Fibroblast of the conjunctiva (primary cell): ENCODE measurements at regions not wholly inside any gene's neighbourhood (a gene's known extent, or its start where the extent isn't known, plus 50 kb on each side); places are given as distances from the start of the nearest gene placed in this dataset.

Experiments used
- DNase-seq: peaks from one replicate; pipeline ENCODE4 v3.0.0-alpha.2; 2010; ENCODE audit warnings: low read depth

DNA sequence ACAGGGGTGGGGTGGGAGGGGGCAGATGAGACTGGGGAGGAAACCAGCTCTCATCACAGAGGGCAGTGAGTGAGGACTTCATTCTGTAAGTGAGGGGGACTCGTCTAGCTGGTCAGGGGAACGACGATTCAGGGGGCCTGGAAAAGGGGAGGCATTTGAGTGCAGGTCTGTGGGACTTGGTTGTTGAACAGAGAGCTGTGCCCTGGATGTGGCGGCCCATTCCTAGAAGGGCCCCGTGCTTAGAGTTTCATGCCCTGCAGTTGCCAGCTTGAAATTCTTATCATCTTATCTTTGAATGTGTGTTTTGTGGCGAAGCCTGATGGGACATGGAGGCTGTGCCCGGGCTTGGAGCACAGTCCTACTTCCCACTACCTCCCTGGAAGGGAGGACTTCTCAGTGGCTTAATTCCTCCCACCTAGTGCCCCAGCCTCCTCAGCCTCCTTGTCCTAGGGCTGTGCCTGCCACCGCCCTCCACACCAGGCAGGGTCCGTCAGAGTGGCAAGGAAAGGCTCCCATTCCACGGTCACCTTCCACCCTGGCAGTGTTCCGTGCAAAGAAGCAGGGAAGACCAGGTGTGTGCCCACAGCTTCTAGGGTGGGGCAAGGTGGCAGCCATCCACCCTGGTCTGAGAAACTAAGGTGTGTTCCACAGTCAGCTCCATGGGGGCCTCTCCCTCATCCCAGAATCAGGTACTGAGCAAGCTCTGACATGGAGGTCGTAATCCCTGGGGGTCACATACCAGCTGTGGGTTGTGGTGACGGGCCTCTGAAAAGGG is 59.7 kb upstream of the LMO1 start:
- DNase-seq: no peak

DNA sequence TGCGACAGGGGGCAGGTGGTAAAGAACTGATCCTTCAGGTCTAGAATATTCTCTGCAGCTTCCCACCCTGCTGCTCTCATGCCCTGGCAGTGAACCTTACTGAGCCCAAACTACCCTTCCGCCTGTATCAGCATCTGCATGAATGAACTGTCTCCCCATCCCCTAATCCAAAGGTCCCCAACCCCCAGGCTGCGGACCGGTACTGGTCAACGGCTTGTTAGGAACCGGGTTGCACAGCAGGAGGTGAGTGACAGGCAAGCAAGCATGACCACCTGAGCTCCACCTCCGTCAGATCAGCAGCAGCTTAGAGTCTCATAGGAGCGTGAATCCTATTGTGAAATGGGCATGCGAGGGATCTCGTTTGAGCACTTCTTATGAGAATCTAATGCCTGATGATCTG is 58.2 kb upstream of the LMO1 start:
- DNase-seq: no peak

DNA sequence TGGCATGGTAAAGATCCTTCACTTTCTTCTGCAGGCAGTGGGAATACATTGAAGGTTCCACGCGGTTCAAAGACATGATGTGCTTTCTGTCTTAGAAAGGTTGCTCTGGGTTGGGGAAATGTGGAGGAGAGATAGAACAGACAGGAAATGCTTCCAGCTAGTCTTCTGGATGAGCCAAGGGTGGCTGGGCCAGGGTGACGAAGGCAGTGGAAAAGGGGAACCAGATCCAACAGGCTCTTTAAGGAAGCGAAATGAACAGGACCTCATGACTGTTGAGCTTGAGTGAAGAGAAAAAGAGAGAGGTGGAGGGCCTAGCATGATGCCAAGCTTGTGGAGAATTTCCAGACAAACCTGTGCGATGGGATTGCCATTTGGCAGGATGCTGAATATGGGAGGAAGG is 56.4 kb upstream of the LMO1 start:
- DNase-seq: no peak

DNA sequence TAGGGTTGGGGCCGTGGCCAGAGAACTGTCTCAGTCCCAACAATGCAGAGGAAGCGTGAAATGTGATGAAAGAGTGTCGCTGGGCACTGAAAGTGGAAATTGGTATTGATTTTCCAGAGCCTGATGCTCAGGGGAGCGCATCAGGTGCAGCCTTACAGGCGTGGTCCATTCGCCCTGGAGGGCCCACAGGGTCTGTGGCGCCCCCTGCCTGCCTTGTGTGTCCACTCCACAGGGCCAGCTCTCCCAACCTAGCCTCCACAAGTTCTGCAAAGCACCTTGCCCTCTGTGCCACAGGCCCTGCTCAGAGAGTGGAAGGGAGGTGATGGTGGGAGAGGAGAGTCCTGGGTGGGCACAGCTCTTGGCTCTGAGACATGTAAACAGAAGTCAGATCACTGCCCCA is 54.9 kb upstream of the LMO1 start:
- DNase-seq: no peak

DNA sequence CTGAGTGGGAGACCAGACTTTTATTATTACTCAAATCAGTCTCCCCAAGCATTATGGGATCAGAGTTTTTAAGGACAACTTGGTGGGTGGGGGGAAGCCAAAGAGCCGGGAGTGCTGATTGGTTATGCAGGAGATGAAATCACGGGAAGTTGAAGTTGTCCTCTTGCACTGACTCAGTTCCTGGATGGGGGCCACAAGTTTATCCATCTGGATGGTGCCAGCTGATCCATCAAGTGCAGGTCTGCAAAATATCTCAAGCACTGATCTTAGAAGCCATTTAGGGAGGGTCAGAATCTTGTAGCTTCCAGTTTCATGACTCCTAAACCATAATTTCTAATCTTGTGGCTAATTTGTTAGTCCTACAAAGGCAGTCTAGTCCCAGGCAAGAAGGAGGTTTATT is 53.5 kb upstream of the LMO1 start:
- no peak for DNase-seq

DNA sequence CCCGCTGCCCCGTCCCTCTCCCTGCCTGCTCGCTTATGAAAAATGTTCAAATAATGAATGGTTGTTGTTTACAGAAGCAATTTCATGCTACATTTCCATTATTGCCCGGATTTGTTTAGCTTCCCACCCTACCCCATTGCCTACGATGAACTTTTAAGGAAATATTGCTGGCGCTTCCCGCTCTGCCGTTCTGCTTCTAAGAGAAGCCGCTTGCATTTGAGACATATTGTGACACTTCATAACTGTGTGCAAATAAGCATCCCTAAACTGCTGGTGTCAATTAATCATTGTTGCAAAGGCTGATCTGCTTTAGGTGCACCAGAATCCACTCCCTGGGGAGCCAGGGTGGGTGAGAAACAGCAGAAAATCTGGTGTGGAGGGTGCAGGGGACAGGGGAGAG is 52.3 kb upstream of the LMO1 start:
- no peak for DNase-seq

DNA sequence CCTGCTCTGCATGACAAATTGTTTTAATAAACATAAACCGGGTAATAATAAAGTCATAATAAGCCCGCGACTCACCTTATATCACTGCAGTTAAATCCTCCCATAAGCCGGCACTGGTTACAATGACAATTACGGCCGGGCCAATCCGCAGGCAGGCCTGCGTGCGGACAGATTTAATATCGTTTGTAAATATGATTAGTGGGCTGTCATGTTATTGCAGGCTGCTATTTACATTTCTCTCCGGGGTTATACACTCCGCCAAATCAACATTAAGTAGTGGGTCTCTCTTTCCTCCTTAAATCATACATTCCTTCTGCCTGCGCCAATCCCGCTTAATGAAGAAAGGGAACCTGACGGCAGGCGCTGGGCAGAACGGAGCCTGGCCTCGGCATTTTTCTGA is 51.8 kb upstream of the LMO1 start:
- DNase-seq: no peak

DNA sequence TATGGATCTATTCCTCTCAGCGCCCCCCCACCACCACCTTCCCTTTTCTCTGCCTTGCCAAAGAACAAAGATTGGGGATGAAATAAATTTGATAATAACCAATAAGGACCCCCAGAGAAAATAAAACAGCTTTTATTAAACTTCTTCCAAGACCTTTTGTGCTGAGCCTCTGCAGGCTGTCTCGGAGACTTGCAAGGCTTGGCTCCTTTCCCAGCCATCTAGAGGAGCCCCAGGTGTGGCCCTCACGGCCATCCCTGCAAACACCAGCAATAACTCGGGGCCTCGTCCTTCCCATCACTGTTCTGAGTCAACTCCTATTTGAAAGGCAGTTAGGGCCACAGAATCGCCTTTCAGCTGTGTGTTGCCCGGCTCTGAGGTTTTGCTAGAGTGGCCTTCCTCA is 51.2 kb upstream of the LMO1 start:
- DNase-seq: no peak

DNA sequence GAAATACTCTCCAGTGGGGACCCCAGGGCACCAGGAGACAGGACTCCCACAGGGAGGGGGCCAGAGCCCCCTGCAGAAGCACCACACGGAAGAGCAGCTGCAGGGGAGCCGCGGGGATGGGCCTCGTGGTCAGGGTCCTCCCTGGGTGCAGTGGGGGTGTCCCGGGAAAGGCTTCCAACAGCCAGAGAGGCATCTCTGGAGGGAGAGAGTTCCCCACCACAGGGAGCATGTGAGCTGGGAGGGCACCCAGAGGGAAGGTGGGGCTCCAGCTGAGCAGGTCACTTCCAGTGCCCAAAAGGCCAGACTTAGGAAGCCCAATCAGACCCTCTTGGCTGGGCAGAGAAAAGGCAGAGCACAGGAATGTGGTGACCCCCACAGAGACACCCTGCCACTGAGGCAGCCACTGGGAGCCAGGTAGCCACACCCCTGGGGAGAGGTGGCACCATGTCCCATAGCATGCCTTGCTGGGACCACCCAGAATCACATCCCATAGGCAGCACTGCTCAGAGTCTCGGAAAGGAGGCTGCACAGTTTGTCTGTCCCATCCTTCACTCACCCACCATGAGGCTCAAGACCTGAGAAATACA is 49.9 kb upstream of the LMO1 start:
- DNase-seq: no peak
